ENCODE measurements at regions not wholly inside any gene's neighbourhood (a gene's known extent, or its start where the extent isn't known, plus 50 kb on each side); places are given as distances from the start of the nearest gene placed in this dataset.

DNA sequence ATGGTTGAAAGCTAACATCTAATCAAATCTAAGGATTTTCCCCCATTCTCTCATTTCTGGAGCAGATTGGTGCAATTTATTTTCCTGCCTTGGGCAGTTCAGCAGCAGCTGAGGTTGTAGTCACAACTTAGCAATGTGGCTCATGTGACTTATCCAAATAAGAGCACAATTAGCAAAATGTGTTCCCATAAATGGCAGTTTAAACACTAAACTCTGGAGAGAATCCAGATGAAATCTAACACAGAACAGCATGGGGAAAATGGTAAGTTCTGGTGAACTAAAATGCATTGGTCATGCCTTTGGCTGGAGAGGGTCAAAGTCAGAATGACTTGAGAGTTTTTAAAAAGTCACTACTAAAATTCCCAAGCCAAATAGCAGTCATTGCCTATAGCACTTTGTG, 422.6 kb upstream of the DIPK2B start:
- TF ChIP-seq EZH2 (IDR thresholded peaks at IDR 0.05; ENCODE audit: borderline replicate concordance, low read length), result no peak
- TF ChIP-seq, protein P1, sequence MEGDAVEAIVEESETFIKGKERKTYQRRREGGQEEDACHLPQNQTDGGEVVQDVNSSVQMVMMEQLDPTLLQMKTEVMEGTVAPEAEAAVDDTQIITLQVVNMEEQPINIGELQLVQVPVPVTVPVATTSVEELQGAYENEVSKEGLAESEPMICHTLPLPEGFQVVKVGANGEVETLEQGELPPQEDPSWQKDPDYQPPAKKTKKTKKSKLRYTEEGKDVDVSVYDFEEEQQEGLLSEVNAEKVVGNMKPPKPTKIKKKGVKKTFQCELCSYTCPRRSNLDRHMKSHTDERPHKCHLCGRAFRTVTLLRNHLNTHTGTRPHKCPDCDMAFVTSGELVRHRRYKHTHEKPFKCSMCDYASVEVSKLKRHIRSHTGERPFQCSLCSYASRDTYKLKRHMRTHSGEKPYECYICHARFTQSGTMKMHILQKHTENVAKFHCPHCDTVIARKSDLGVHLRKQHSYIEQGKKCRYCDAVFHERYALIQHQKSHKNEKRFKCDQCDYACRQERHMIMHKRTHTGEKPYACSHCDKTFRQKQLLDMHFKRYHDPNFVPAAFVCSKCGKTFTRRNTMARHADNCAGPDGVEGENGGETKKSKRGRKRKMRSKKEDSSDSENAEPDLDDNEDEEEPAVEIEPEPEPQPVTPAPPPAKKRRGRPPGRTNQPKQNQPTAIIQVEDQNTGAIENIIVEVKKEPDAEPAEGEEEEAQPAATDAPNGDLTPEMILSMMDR (IDR thresholded peaks at IDR 0.05; ENCODE audit: low read length), result no peak
- H3K4me1 ChIP-seq (ENCODE audit: insufficient read depth, low read length, severe bottlenecking), result no peaks in the 10 kb centered on the region
- no peak overlapping the region for H3K9ac ChIP-seq (ENCODE audit: low read length)
- no peak overlapping the region for H2AFZ ChIP-seq (ENCODE audit: low read length)
- H3K4me2 ChIP-seq (ENCODE audit: low read length), result no peak overlapping the region
- H3K9me2 ChIP-seq (ENCODE audit: low read depth, low read length), result no peaks in the 10 kb centered on the region
- no peaks in the 10 kb centered on the region for H4K20me1 ChIP-seq (ENCODE audit: insufficient read depth, low read length)
- no peaks in the 10 kb centered on the region for H3K9me3 ChIP-seq (ENCODE audit: low read length)
- no peaks in the 10 kb centered on the region for H3K27me3 ChIP-seq (ENCODE audit: insufficient read depth, low read length)
- no peaks in the 10 kb centered on the region for H3K79me2 ChIP-seq (ENCODE audit: insufficient read depth, low read length)
- no peak overlapping the region for H3K4me3 ChIP-seq (ENCODE audit: low read depth, low read length, poor library complexity, severe bottlenecking)
- H3F3A ChIP-seq (ENCODE audit: insufficient read depth, low read length), result no peaks in the 10 kb centered on the region
- no peak overlapping the region for H3K27ac ChIP-seq (ENCODE audit: low read depth, low read length, poor library complexity, severe bottlenecking)
- no peaks in the 10 kb centered on the region for H3K36me3 ChIP-seq (ENCODE audit: insufficient read depth, low read length)

- no peak overlapping the region for H3K27ac ChIP-seq (ENCODE audit: low read depth, low read length, poor library complexity, severe bottlenecking)
- H3F3A ChIP-seq (ENCODE audit: insufficient read depth, low read length), result no peaks in the 10 kb centered on the region
Measured at GRCh38 chrX:45622538-45622937, 421.9 kb upstream of the DIPK2B start.

GRCh38 chrX:45622042-45622423, 421.4 kb upstream of the DIPK2B start:
- Histone ChIP-seq H3K9me3 (ENCODE audit: low read length) (no peaks in the 10 kb centered on the region), H3K36me3 (ENCODE audit: insufficient read depth, low read length) (no peaks in the 10 kb centered on the region), H2AFZ (ENCODE audit: low read length) (no peak overlapping the region), H3K79me2 (ENCODE audit: insufficient read depth, low read length) (no peaks in the 10 kb centered on the region), H3K4me2 (ENCODE audit: low read length) (no peak overlapping the region), H3K4me1 (ENCODE audit: insufficient read depth, low read length, severe bottlenecking) (no peaks in the 10 kb centered on the region), H3K9me2 (ENCODE audit: low read depth, low read length) (no peaks in the 10 kb centered on the region), H3K9ac (ENCODE audit: low read length) (no peak overlapping the region), H3K4me3 (ENCODE audit: low read depth, low read length, poor library complexity, severe bottlenecking) (no peak overlapping the region), H3F3A (ENCODE audit: insufficient read depth, low read length) (no peaks in the 10 kb centered on the region), H3K27ac (ENCODE audit: low read depth, low read length, poor library complexity, severe bottlenecking) (no peak overlapping the region), H4K20me1 (ENCODE audit: insufficient read depth, low read length) (no peaks in the 10 kb centered on the region), H3K27me3 (ENCODE audit: insufficient read depth, low read length) (no peaks in the 10 kb centered on the region)
- TF ChIP-seq EZH2 (IDR thresholded peaks at IDR 0.05; ENCODE audit: borderline replicate concordance, low read length), result no peak
- TF ChIP-seq, protein P1 (IDR thresholded peaks at IDR 0.05; ENCODE audit: low read length), result no peak

More at GRCh38 chrX:45622538-45622937, 421.9 kb upstream of the DIPK2B start:
- H3K79me2 ChIP-seq (ENCODE audit: insufficient read depth, low read length), result no peaks in the 10 kb centered on the region
- H3K9me3 ChIP-seq (ENCODE audit: low read length), result no peaks in the 10 kb centered on the region
- H3K27me3 ChIP-seq (ENCODE audit: insufficient read depth, low read length), result no peaks in the 10 kb centered on the region
- no peak overlapping the region for H3K4me2 ChIP-seq (ENCODE audit: low read length)
- H4K20me1 ChIP-seq (ENCODE audit: insufficient read depth, low read length), result no peaks in the 10 kb centered on the region
- TF ChIP-seq EZH2 (IDR thresholded peaks at IDR 0.05; ENCODE audit: borderline replicate concordance, low read length), result no peak
- TF ChIP-seq, protein P1 (IDR thresholded peaks at IDR 0.05; ENCODE audit: low read length), result no peak
- no peaks in the 10 kb centered on the region for H3K36me3 ChIP-seq (ENCODE audit: insufficient read depth, low read length)
- H3K4me3 ChIP-seq (ENCODE audit: low read depth, low read length, poor library complexity, severe bottlenecking), result no peak overlapping the region
- no peaks in the 10 kb centered on the region for H3K4me1 ChIP-seq (ENCODE audit: insufficient read depth, low read length, severe bottlenecking)
- H3K9me2 ChIP-seq (ENCODE audit: low read depth, low read length), result no peaks in the 10 kb centered on the region
- no peak overlapping the region for H2AFZ ChIP-seq (ENCODE audit: low read length)
- no peak overlapping the region for H3K9ac ChIP-seq (ENCODE audit: low read length)

Data from OCI-LY1 (cell line).